Nucleus accumbens (tissue), 56 donors: ENCODE measurements at regions not wholly inside any gene's neighbourhood (a gene's known extent, or its start where the extent isn't known, plus 50 kb on each side); places are given as distances from the start of the nearest gene placed in this dataset.

Source experiments
- DNase-seq, 56 donors: peaks; one replicate each; lab custom pipeline; 2025; lab: John Stamatoyannopoulos, UW

- DNase-seq = no peak
Measured at GRCh38 chr1:65090406-65090805, 57.6 kb upstream of the AK4 start.

GRCh38 chr1:65092691-65093090 lies 55.3 kb upstream of the AK4 start:
- no peak for DNase-seq

GRCh38 chr1:65097076-65097475 lies 50.9 kb upstream of the AK4 start:
- no peak for DNase-seq
